IMR-90 (cell line): ENCODE measurements at regions not wholly inside any gene's neighbourhood (a gene's known extent, or its start where the extent isn't known, plus 50 kb on each side); places are given as distances from the start of the nearest gene placed in this dataset.

Source experiments
- ATAC-seq: fragments of 200-7000 bp; cut with Tn5 transposase; 2 replicates; pipeline ENCODE4 v1.9.1; 2020; ENCODE audit warnings: low read depth, mild to moderate bottlenecking, moderate library complexity
- BruUV-seq: library from RNA; stranded (reverse); fragments of 400-500 nt; replicated peaks from 2 replicates; lab custom pipeline; 2021; lab: Mats Ljungman, UMichigan
- CTCF ChIA-PET: fragments of 300-600 bp; formaldehyde crosslinking; extraction: SDS; loops from one replicate; lab custom pipeline; 2021; ENCODE audit warnings: antibody characterized with exemption; lab: Yijun Ruan, JAX
- POLR2A ChIA-PET: fragments of 300-600 bp; sonication (Branson Sonifier 250); formaldehyde crosslinking; loops from one replicate; lab custom pipeline; 2022; ENCODE audit warnings: antibody characterized with exemption; ENCODE audit not compliant: unreplicated experiment; lab: Charles Lee
- DNase-seq: peaks from one replicate; pipeline ENCODE4 v3.0.0; 2013
- H2AFZ ChIP-seq: replicated peaks from 2 replicates; pipeline ENCODE3; 2013; ENCODE audit warnings: low read length, mild to moderate bottlenecking; ENCODE audit not compliant: poor library complexity
- H2AK5ac ChIP-seq: 2 replicates; pipeline ENCODE4 v1.6.1; 2013; ENCODE audit warnings: low read depth, low read length, inconsistent platforms
- H2AK9ac ChIP-seq: replicated peaks from 2 replicates; pipeline ENCODE3; 2013; ENCODE audit warnings: mild to moderate bottlenecking, low read depth, low read length, moderate library complexity; ENCODE audit not compliant: poor library complexity
- H2BK120ac ChIP-seq: 2 replicates; pipeline ENCODE4 v1.6.1; 2013; ENCODE audit warnings: low read depth, low read length, inconsistent platforms
- H2BK15ac ChIP-seq: 3 replicates; pipeline ENCODE4 v1.6.1; 2013; ENCODE audit warnings: low read depth, low read length, inconsistent platforms
- H2BK20ac ChIP-seq: 2 replicates; pipeline ENCODE4 v1.6.1; 2013; ENCODE audit warnings: low read depth, mild to moderate bottlenecking, inconsistent platforms, low read length, moderate library complexity
- H2BK5ac ChIP-seq: 2 replicates; pipeline ENCODE4 v1.6.1; 2013; ENCODE audit warnings: mild to moderate bottlenecking, low read depth, low read length, inconsistent platforms; ENCODE audit not compliant: poor library complexity, severe bottlenecking
- H3K14ac ChIP-seq: replicated peaks from 2 replicates; pipeline ENCODE4 v1.6.1; 2013; ENCODE audit warnings: low read depth, low read length, inconsistent platforms
- H3K18ac ChIP-seq: 2 replicates; pipeline ENCODE4 v1.6.1; 2013; ENCODE audit warnings: low read depth, low read length, control low read depth
- H3K23ac ChIP-seq: 2 replicates; pipeline ENCODE4 v1.6.1; 2013; ENCODE audit warnings: low read depth, low read length, inconsistent platforms
- H3K27ac ChIP-seq: 2 replicates; pipeline ENCODE4 v1.5.1; 2013; ENCODE audit warnings: mild to moderate bottlenecking, control low read depth, low read length; ENCODE audit not compliant: insufficient read depth
- H3K27me3 ChIP-seq: 2 replicates; pipeline ENCODE4 v1.6.1; 2013; ENCODE audit warnings: low read length; ENCODE audit not compliant: control insufficient read depth, insufficient read depth
- H3K36me3 ChIP-seq: 2 replicates; pipeline ENCODE4 v1.6.1; 2013; ENCODE audit warnings: low read length, mixed read lengths; ENCODE audit not compliant: control insufficient read depth, insufficient read depth
- H3K4ac ChIP-seq: 2 replicates; pipeline ENCODE4 v1.6.1; 2013; ENCODE audit warnings: low read depth, low read length, inconsistent platforms
- H3K4me1 ChIP-seq: 2 replicates; pipeline ENCODE4 v1.6.1; 2013; ENCODE audit warnings: low read length, mixed read lengths; ENCODE audit not compliant: control insufficient read depth, insufficient read depth
- H3K4me2 ChIP-seq: 2 replicates; pipeline ENCODE4 v1.6.1; 2013; ENCODE audit warnings: low read depth, mild to moderate bottlenecking, control low read depth, low read length, moderate library complexity
- H3K4me3 ChIP-seq: 2 replicates; pipeline ENCODE4 v1.5.1; 2013; ENCODE audit warnings: low read depth, mild to moderate bottlenecking, control low read depth, low read length, moderate library complexity; ENCODE audit not compliant: insufficient read depth
- H3K56ac ChIP-seq: 2 replicates; pipeline ENCODE4 v1.6.1; 2013; ENCODE audit warnings: low read length, inconsistent platforms; ENCODE audit not compliant: insufficient read depth; ENCODE audit errors: extremely low read depth
- H3K79me1 ChIP-seq, 2 experiments: 2 replicates each; pipeline ENCODE4 v1.6.1; 2013; ENCODE audit warnings: low read length in 2 of 2, inconsistent platforms in 1 of 2, low read depth in 1 of 2
- H3K9ac ChIP-seq: 2 replicates; pipeline ENCODE4 v1.6.1; 2013; ENCODE audit warnings: low read depth, low read length, control low read depth
- H3K9me1 ChIP-seq: 2 replicates; pipeline ENCODE4 v1.6.1; 2013; ENCODE audit warnings: low read length, inconsistent platforms; ENCODE audit not compliant: insufficient read depth
- H3K9me3 ChIP-seq: 2 replicates; pipeline ENCODE4 v1.6.1; 2013; ENCODE audit warnings: low read length; ENCODE audit not compliant: control insufficient read depth, insufficient read depth
- H4K20me1 ChIP-seq: 2 replicates; pipeline ENCODE4 v1.6.1; 2013; ENCODE audit warnings: low read length, inconsistent platforms; ENCODE audit not compliant: insufficient read depth
- H4K5ac ChIP-seq: 2 replicates; pipeline ENCODE4 v1.6.1; 2013; ENCODE audit warnings: mild to moderate bottlenecking, low read depth, low read length, control low read depth
- H4K8ac ChIP-seq, 2 experiments: 2 replicates each; pipeline ENCODE4 v1.6.1; 2013; ENCODE audit warnings: low read depth in 2 of 2, low read length in 2 of 2, control low read depth in 1 of 2, inconsistent platforms in 1 of 2
- H4K91ac ChIP-seq: 2 replicates; pipeline ENCODE4 v1.6.1; 2013; ENCODE audit warnings: low read depth, low read length, inconsistent platforms; ENCODE audit not compliant: insufficient read depth
- MAFK ChIP-seq: IDR thresholded peaks from 2 replicates; pipeline ENCODE4 v1.6.1; 2012; ENCODE audit warnings: low read depth, low read length, improper control_type of control experiment
- MAZ ChIP-seq: IDR thresholded peaks from 2 replicates; pipeline ENCODE4 v1.6.1; 2012; ENCODE audit warnings: low read depth, mild to moderate bottlenecking, low read length, improper control_type of control experiment, moderate library complexity, borderline replicate concordance
- RFX5 ChIP-seq: IDR thresholded peaks from 2 replicates; pipeline ENCODE4 v1.8.0; 2012; ENCODE audit warnings: low read depth, mild to moderate bottlenecking, low read length, moderate library complexity
- WGBS, 2 experiments: methylation state at CpG; one replicate each; pipeline versions ENCODE4 v1.1.5 to v1.1.7; 2013; ENCODE audit warnings: missing lambda C conversion rate in 2 of 2; ENCODE audit not compliant: insufficient read length in 1 of 2; ENCODE audit errors: extremely low coverage in 2 of 2; 5-methylcytosine and 5-hydroxymethylcytosine counted together
- dilution Hi-C: fragments of 300-500 bp; cut with HindIII; formaldehyde crosslinking; loops from one replicate; pipeline ENCODE4 v1.14.3; 2018; ENCODE audit warnings: low sequenced_read_pairs; ENCODE audit not compliant: unreplicated experiment
- in situ Hi-C: fragments of 300-500 bp; cut with MboI; formaldehyde crosslinking; loops from 3 replicates; pipeline ENCODE4 v1.14.3; 2019; ENCODE audit warnings: low sequenced_read_pairs, inconsistent platforms, mixed read lengths
- intact Hi-C: fragments of 100-400 bp; cut with micrococcal nuclease; formaldehyde crosslinking; loops from 2 replicates; pipeline ENCODE4 v1.10.0; 2022

- H3K9me1 ChIP-seq, result no peaks in the 10 kb centered on the region
- intact Hi-C loops, result no loop called here
- CTCF ChIA-PET, result no interaction called here
- no peak overlapping the region for H3K18ac ChIP-seq
- no peak overlapping the region for H3K14ac ChIP-seq
- H3K23ac ChIP-seq, result no peak overlapping the region
- no peak for DNase-seq
- no peaks in the 10 kb centered on the region for H3K79me1 ChIP-seq
- no peak overlapping the region for H3K4me2 ChIP-seq
- H2BK15ac ChIP-seq, result no peak overlapping the region
- H3K9me3 ChIP-seq, result peaks cover 7% of the 10 kb centered on the region
- H2AFZ ChIP-seq, result no peak overlapping the region
- no peak overlapping the region for H2BK5ac ChIP-seq
- H3K4me1 ChIP-seq, result no peaks in the 10 kb centered on the region
- no peak overlapping the region for H4K8ac ChIP-seq
- no peak overlapping the region for H3K4me3 ChIP-seq
- H3K27ac ChIP-seq, result no peak overlapping the region
- no peaks in the 10 kb centered on the region for H3K27me3 ChIP-seq
- TF ChIP-seq MAZ, result no peak
- TF ChIP-seq RFX5, result no peak
- TF ChIP-seq MAFK, result no peak
- in situ Hi-C loops, result no loop called here
- no peak overlapping the region for H2BK20ac ChIP-seq
- no peak overlapping the region for H2AK9ac ChIP-seq
- no peaks in the 10 kb centered on the region for H4K20me1 ChIP-seq
- ATAC-seq, result no peak
- no peak overlapping the region for H2AK5ac ChIP-seq
- dilution Hi-C loops, result no loop called here
- POLR2A ChIA-PET, result no interaction called here
- no peak overlapping the region for H4K91ac ChIP-seq
- no TSS peak for BruUV-seq
- H2BK120ac ChIP-seq, result no peak overlapping the region
- H3K36me3 ChIP-seq, result no peaks in the 10 kb centered on the region
- no peak overlapping the region for H4K5ac ChIP-seq
- H3K4ac ChIP-seq, result no peak overlapping the region
- no peak overlapping the region for H3K9ac ChIP-seq
- 29% methylated on average over 1 of the region's 6 CpGs; no CpG with 5 or more reads in 1 of the 2 experiments for WGBS, 2 experiments
- no peak overlapping the region for H3K56ac ChIP-seq
These were observed 563.9 kb upstream of the TMEM132C start for GRCh38 chr12:127703026-127703425.
